ENCODE measurements at regions not wholly inside any gene's neighbourhood (a gene's known extent, or its start where the extent isn't known, plus 50 kb on each side); places are given as distances from the start of the nearest gene placed in this dataset.
A peak's percentile ranks its signal among the peaks of the same experiment; 100 is the strongest.
"Not testable (repeated sequence)": the region's sequence is repeated elsewhere in the genome, so short reads cannot be mapped to it uniquely, and the experiment has no call there.

DNA sequence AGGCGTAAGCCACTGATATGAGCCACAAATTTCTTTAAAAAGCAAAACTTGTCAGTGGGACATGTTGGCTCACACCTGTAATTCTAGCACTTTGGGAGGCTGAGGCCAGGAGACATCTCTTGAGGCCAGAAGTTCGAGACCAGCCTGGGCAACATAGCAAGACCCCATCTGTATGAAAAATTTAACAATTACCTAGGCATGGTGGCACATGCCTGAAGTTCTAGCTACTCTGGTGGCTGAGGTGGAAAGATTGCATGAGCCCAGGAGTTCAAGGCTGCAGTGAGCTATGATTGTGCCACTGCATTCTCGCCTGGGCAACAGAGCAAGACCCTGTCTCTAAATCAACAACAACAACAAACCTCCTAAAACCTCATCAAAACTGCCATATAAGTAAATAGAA, 147.6 kb upstream of the BARHL2 start:
- no peak for DNase-seq (ENCODE audit: low read depth in 3 of 3, low spot score in 1 of 3)

- DNase-seq (ENCODE audit: low read depth in 3 of 3, low spot score in 1 of 3) = no peak
Observed at GRCh38 chr1:90862782-90863181, 145.7 kb upstream of the BARHL2 start.

DNA sequence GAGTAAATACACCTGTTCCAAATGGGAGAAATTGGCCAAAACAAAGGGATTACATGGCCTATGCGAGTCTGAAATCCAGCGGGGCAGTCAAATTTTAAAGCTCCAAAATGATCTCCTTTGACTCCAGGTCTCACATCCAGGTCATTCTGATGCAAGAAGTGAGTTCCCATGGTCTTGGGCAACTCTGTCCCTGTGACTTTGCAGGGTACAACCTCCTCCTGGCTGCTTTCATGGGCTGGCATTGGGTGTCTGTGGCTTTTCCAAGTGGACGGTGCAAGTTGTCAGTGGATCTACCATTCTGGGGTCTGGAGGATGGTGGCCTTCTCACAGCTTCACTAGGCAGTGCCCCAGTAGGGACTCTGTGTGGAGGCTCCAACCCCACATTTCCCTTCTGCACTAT, 144.3 kb upstream of the BARHL2 start:
- DNase-seq (ENCODE audit: low read depth in 3 of 3, low spot score in 1 of 3) = not testable (repeated sequence)

GRCh38 chr1:90856463-90857007, 139.4 kb upstream of the BARHL2 start:
- DNase-seq (ENCODE audit: low read depth in 3 of 3, low spot score in 1 of 3) = no peak

- DNase-seq (ENCODE audit: low read depth in 3 of 3, low spot score in 1 of 3) = no peak
Observed at GRCh38 chr1:90854397-90854924, 137.4 kb upstream of the BARHL2 start.

DNA sequence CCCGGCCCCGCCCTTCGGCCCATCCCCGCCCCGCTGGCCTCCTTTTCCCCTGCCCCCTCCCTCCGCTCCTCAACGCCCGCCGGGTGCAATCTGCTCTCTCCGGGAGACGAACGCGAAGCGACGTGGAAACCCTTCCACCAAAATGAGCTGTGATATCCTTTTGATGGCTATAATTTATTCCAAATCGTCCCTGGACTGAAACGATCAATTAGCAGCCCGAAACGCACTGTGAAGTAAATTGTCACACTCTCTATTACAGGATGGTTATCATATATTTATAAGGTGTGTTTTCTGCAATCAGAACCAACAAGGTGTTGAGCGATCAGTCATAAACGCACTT, 134.6 kb upstream of the BARHL2 start:
- DNase-seq (ENCODE audit: low read depth in 3 of 3, low spot score in 1 of 3) = no peak

DNA sequence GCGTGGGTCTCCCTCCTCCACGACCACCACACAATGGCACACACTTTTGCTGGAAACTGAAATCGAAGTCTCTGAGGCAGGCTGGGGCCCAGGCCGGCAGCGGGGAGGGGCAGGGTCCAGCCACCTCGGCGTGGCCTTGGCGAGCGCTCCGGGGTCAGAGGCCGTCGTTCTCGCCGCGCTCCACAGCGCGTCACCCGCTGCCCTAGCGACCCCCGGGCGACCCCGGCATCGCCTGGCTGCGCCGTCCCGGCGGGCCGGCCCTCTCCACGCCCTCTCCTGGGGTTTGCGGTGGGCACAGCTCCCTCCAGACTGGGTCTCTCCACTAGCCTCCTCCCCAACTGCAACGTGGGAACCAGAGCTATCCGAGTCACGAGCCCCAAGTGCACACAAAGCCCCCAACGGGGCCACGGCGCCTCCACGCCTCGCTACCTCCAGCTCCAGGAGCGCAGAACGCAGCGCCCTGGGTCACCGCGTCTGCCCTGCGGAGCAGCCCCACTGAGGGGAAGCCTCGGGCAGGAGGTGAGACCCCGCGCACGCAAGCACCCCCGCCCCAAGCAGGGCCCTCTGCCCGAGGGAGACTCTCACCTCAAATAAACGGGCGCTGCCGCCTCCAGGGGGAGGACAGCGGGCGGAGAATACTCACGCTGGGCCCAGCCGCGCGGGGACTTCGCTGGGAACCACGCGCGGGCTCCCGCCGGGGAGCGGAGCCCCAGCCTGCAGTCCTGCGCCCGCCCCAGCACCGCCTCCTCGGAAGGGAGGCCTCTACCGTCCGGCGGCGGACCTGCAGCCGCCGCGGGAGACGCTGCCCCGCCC, 134.0 kb upstream of the BARHL2 start:
- DNase-seq (ENCODE audit: low read depth in 3 of 3, low spot score in 1 of 3) = peak; percentile 17 to 65 (median 47)

GRCh38 chr1:90850181-90850897, 133.2 kb upstream of the BARHL2 start:
- DNase-seq (ENCODE audit: low read depth in 3 of 3, low spot score in 1 of 3) = no peak

- DNase-seq (ENCODE audit: low read depth in 3 of 3, low spot score in 1 of 3) = no peak
Observed at GRCh38 chr1:90841473-90841872, 124.4 kb upstream of the BARHL2 start.

- no peak for DNase-seq (ENCODE audit: low read depth in 3 of 3, low spot score in 1 of 3)
Observed at GRCh38 chr1:90840352-90840751, 123.2 kb upstream of the BARHL2 start.

DNA sequence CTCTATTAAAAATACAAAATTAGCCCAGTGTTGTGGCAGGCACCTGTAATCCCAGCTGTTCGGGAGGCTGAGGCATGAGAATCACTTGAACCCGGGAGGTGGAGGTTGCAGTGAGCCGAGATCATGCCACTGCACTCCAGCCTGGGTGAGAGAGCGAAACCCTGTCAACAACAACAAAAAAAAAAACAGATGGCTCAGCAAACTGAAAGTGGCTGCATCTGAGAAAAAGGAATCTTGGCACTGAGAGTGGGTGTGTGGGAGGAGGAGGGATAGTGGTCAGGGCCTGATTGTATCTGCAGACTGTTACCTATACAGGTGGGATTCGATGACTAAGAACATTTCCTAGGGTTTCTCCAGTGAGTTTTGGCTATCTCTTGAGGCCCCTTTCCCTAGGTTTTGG, 122.2 kb upstream of the BARHL2 start:
- DNase-seq (ENCODE audit: low read depth in 3 of 3, low spot score in 1 of 3) = no peak

- no peak for DNase-seq (ENCODE audit: low read depth in 3 of 3, low spot score in 1 of 3)
Observed at GRCh38 chr1:90838720-90839119, 121.6 kb upstream of the BARHL2 start.

DNA sequence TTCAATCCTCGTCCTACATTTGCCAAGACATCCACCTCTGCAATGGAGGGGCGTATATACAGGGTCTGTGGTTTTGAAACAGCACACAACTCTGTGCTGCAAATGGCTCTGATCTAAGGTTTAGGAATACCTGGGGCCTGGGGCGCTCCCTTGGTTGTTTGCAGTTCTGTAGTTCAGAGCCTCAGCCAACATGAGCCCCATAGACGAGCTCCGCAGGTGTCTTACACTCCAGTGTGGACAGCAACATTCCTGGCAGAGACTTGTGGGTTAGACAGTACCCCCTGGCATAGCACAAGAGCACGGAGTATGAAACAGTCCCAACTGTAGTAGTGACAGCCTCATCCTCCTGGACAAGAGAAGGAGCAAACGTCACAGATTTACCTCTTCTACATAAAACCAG, 120.3 kb upstream of the BARHL2 start:
- DNase-seq (ENCODE audit: low read depth in 3 of 3, low spot score in 1 of 3) = no peak

DNA sequence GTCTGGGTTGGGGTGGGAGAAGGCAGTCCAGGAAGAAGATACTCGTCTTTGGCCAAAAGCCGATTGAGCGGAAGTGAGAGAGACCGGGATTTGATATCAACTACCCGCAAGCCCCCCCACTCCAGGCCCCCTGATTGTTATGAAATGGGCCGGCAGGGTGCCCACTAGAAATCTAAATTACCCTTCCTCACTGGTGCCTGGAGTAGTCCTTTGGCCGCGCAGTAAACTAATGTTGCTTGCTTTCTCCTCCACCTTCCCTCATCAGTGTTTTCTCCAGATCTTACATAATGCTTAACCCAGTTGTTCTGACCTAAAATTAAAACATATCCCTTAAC, 119.2 kb upstream of the BARHL2 start:
- DNase-seq (ENCODE audit: low read depth in 3 of 3, low spot score in 1 of 3) = no peak

DNA sequence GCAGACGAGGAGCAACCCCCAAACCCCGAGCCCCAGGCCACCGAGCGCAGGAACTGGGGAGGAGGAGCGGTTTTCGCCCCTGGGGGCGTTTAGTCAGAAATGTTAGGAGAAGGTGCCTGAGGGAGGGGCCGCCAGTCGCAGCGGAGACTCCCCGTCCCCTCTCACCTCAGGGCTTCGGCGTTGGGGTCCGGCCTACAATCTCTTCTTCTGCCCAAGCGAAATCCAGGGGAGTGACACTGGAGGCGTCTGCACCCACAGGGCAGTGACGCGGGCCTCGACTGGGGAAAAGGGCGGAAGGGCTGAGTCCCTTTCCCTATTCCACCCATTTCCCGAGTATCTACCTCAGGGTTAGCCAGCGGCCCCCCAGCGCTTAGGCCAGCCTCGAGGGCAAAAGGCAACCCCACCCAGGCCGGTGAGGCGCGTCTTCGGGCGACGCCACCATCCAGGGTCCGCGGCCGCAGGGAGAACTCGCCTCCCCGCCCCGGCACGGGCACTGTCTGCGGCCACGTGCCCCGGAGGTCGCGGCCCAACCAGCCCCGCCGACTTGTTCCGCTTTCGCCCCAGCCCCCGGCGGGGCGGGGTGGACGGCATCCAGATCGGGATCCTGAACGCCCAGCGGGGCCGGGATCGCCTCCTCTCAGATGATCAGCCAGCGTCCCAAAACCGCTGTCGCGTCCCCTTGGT, 118.7 kb upstream of the BARHL2 start:
- no peak for DNase-seq (ENCODE audit: low read depth in 3 of 3, low spot score in 1 of 3)

GRCh38 chr1:90834886-90835660, 118.0 kb upstream of the BARHL2 start:
- no peak for DNase-seq (ENCODE audit: low read depth in 3 of 3, low spot score in 1 of 3)

GRCh38 chr1:90834354-90834885, 117.3 kb upstream of the BARHL2 start:
- no peak for DNase-seq (ENCODE audit: low read depth in 3 of 3, low spot score in 1 of 3)

DNA sequence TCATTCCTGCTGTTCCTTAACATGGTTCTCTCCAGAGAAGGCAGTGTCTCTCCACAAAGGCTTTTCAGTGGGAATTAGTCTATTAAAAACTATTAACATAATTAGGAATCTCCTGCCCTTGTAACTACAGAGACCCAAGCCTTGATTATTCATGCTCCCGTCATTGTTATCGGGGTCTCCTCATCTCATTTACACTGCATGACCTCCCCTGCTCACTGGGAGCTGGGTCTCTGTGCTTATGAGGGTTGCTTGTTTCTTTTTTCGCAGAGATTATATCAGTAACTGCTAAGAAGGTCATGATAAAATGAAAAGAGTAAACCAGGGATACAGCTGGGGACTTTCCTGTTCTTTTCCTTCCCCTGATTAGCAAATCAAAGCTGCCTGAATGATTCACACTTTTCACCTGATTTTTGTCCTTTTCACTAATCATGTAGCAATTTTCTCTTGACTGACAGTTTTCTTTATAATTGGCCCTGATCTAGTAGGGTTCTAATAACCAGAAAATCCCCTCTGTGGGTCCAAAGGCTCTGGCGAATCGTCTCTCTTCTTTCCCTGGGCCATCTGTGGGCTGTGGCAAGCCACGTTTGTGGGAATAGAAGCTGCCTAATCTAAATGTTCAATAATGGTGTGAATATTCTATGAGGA, 116.5 kb upstream of the BARHL2 start:
- DNase-seq (ENCODE audit: low read depth in 3 of 3, low spot score in 1 of 3) = no peak

DNA sequence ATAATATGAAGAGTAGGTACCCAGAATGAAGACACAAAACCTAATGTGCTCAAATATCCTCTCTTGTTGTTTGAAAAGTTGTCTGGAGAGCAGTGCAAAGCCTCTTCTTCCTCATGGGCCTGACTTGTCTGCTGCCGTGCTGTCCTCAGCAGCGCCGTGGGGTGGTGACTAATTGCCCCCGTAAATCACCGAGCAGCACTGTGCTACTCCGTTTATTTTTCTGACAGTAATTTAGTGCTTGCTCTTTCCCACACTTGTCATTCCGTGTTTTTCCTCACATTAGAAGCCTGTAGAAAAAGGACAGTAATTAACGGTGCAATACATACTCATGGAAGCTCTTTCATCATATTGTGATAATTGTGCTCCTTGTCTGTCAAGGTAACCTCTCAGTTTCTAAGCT, 114.8 kb upstream of the BARHL2 start:
- no peak for DNase-seq (ENCODE audit: low read depth in 3 of 3, low spot score in 1 of 3)

GRCh38 chr1:90826834-90827233, 109.7 kb upstream of the BARHL2 start:
- no peak for DNase-seq (ENCODE audit: low read depth in 3 of 3, low spot score in 1 of 3)
